AG04450 (cell line): ENCODE measurements at regions not wholly inside any gene's neighbourhood (a gene's known extent, or its start where the extent isn't known, plus 50 kb on each side); places are given as distances from the start of the nearest gene placed in this dataset.

ENCODE experiments used
- CTCF ChIA-PET: fragments of 300-600, 350-600 bp; formaldehyde crosslinking; extraction: SDS; loops from one replicate; lab custom pipeline; 2022; ENCODE audit warnings: antibody characterized with exemption, inconsistent platforms; lab: Charles Lee
- POLR2A ChIA-PET: fragments of 350-600 bp; formaldehyde crosslinking; extraction: SDS; loops from one replicate; lab custom pipeline; 2021; ENCODE audit warnings: antibody characterized with exemption, inconsistent platforms; lab: Yijun Ruan, JAX
- DNase-seq: peaks from one replicate; pipeline ENCODE4 v3.0.0-alpha.2; 2011; ENCODE audit warnings: low read depth, low spot score
- H3K27ac ChIP-seq: one replicate; pipeline ENCODE4 v1.5.1; 2012; ENCODE audit warnings: low read depth, low read length, control low read depth
- H3K27me3 ChIP-seq: one replicate; pipeline ENCODE4 v1.6.0; 2012; ENCODE audit warnings: low read length; ENCODE audit not compliant: control insufficient read depth, insufficient read depth
- H3K4me3 ChIP-seq: 2 replicates; pipeline ENCODE4 v1.5.1; 2011; ENCODE audit warnings: mild to moderate bottlenecking, low read depth, low read length, control low read depth
- H3K9me3 ChIP-seq: 2 replicates; pipeline ENCODE4 v1.5.1; 2012; ENCODE audit warnings: low read length; ENCODE audit not compliant: control insufficient read depth, insufficient read depth
- CTCF ChIP-seq: IDR thresholded peaks from 2 replicates; pipeline ENCODE4 v1.5.1; 2011; ENCODE audit warnings: low read depth, low read length, control low read depth, inconsistent platforms

GRCh38 chrX:78506248-78506647 is 152.9 kb downstream of the RTL3 start:
- no peak overlapping the region for H3K4me3 ChIP-seq
- CTCF ChIA-PET: no interaction called here
- H3K27me3 ChIP-seq: no peaks in the 10 kb centered on the region
- POLR2A ChIA-PET: no interaction called here
- no peaks in the 10 kb centered on the region for H3K9me3 ChIP-seq
- no peak for DNase-seq
- H3K27ac ChIP-seq: no peak overlapping the region
- no peak for TF ChIP-seq CTCF

GRCh38 chrX:78496483-78496882 is 162.6 kb downstream of the RTL3 start:
- no peak overlapping the region for H3K4me3 ChIP-seq
- CTCF ChIA-PET: no interaction called here

GRCh38 chrX:78493180-78493579 is 165.8 kb upstream of the CYSLTR1 start:
- POLR2A ChIA-PET: no interaction called here
- Histone ChIP-seq H3K27ac (no peak overlapping the region), H3K27me3 (no peaks in the 10 kb centered on the region), H3K9me3 (no peaks in the 10 kb centered on the region), H3K4me3 (no peak overlapping the region)
- DNase-seq: no peak
- CTCF ChIA-PET: no interaction called here
- no peak for TF ChIP-seq CTCF

More at GRCh38 chrX:78496483-78496882, 162.6 kb downstream of the RTL3 start:
- no peak for DNase-seq
- Histone ChIP-seq H3K27me3 (no peaks in the 10 kb centered on the region), H3K9me3 (no peaks in the 10 kb centered on the region), H3K27ac (no peak overlapping the region)
- POLR2A ChIA-PET: no interaction called here
- TF ChIP-seq CTCF: no peak

GRCh38 chrX:78476701-78477100 is 149.3 kb upstream of the CYSLTR1 start:
- CTCF ChIA-PET: no interaction called here
- POLR2A ChIA-PET: no interaction called here
- TF ChIP-seq CTCF: no peak
- Histone ChIP-seq H3K27ac (no peak overlapping the region), H3K27me3 (no peaks in the 10 kb centered on the region), H3K9me3 (no peaks in the 10 kb centered on the region), H3K4me3 (no peak overlapping the region)
- DNase-seq: no peak

- DNase-seq: no peak
- ChIA-PET CTCF (no interaction called here), POLR2A (no interaction called here)
- no peak overlapping the region for H3K4me3 ChIP-seq
- no peak overlapping the region for H3K27ac ChIP-seq
- no peak for TF ChIP-seq CTCF
- no peaks in the 10 kb centered on the region for H3K9me3 ChIP-seq
- no peaks in the 10 kb centered on the region for H3K27me3 ChIP-seq
Measured at GRCh38 chrX:78456909-78457308, 129.5 kb upstream of the CYSLTR1 start.
